H1 (cell line): ENCODE measurements at regions not wholly inside any gene's neighbourhood (a gene's known extent, or its start where the extent isn't known, plus 50 kb on each side); places are given as distances from the start of the nearest gene placed in this dataset.

ENCODE experiments used
- CHD7 ChIP-seq: fragments of 300-600 bp; sonication (generic); IDR thresholded peaks from 2 replicates; pipeline ENCODE4 v1.7.1; 2012; ENCODE audit warnings: low read length, moderate library complexity, mild to moderate bottlenecking, inconsistent platforms; ENCODE audit not compliant: insufficient replicate concordance
- JUND ChIP-seq: IDR thresholded peaks from 2 replicates; pipeline ENCODE4 v1.6.1; 2011; ENCODE audit warnings: mild to moderate bottlenecking, improper control_type of control experiment, low read length
- SIN3A ChIP-seq, 2 experiments: IDR thresholded peaks in 1 of 2; conservative IDR thresholded peaks in 1 of 2; 2 replicates each; pipeline ENCODE4 v1.6.1; 2011 to 2012; ENCODE audit warnings: low read length in 2 of 2, improper control_type of control experiment in 1 of 2, low read depth in 1 of 2, mild to moderate bottlenecking in 1 of 2
- SP2 ChIP-seq: IDR thresholded peaks from 2 replicates; pipeline ENCODE4 v1.6.1; 2012; ENCODE audit warnings: mild to moderate bottlenecking, low read length, inconsistent platforms

- no peak for TF ChIP-seq SIN3A (conservative IDR thresholded peaks at IDR 0.05 in 1 of 2, IDR thresholded peaks at IDR 0.05 in 1 of 2; ENCODE audit: low read depth in 1 of 2, low read length in 2 of 2)
- TF ChIP-seq SP2, result no peak
- no peak for TF ChIP-seq CHD7
- no peak for TF ChIP-seq JUND
- TF ChIP-seq, all 59 proteins: peak for 0
Measured at GRCh38 chr2:226560325-226560724, 239.3 kb downstream of the IRS1 start (continued).
